Endothelial cell of umbilical vein (primary cell): ENCODE measurements at regions not wholly inside any gene's neighbourhood (a gene's known extent, or its start where the extent isn't known, plus 50 kb on each side); places are given as distances from the start of the nearest gene placed in this dataset.

Experiments
- CTCF ChIP-seq, 2 donors: IDR thresholded peaks; 1 replicate in 1 of 2; 2 replicates in 1 of 2; pipeline ENCODE4 v1.5.1; 2011; ENCODE audit warnings: low read length in 2 of 2, mild to moderate bottlenecking in 2 of 2, moderate library complexity in 2 of 2, control low read depth in 1 of 2, inconsistent platforms in 1 of 2, low read depth in 1 of 2; ENCODE audit not compliant: insufficient read depth in 1 of 2; ENCODE audit errors: extremely low read depth in 1 of 2
- EZH2 ChIP-seq: IDR thresholded peaks from 2 replicates; pipeline ENCODE4 v1.6.1; 2012; ENCODE audit warnings: borderline replicate concordance, low read depth, mild to moderate bottlenecking, moderate library complexity, low read length, inconsistent platforms; ENCODE audit not compliant: severe bottlenecking
- POLR2AphosphoS5 ChIP-seq: IDR thresholded peaks from 2 replicates; pipeline ENCODE4 v1.6.1; 2012; ENCODE audit warnings: low read depth, mild to moderate bottlenecking, control low read depth, low read length, moderate library complexity; ENCODE audit not compliant: insufficient read depth

DNA sequence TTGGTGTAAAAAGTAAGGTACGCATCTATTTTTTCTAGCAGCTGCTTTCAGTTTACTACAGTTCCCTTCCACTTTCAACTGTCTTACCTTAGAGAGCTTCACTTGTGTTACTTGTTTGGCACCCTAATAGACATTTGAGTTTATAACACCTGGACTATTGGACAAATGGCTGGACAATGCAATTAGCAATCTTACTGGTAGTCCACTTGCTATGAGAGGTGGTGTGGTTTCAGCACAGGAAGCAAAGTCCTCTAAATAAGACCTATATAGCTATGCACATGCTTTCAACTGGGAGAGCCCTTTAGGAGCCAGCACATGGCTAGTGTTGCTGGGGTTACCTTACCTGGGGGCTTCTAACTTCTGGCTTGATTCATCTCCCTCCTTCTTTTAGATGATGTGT is 119.6 kb upstream of the RANBP3L start:
- TF ChIP-seq CTCF (IDR thresholded peaks at IDR 0.05; ENCODE audit: extremely low read depth in 1 of 2, insufficient read depth in 1 of 2, low read depth in 1 of 2, low read length in 2 of 2) (no peak), POLR2AphosphoS5 (no peak), EZH2 (no peak)
